Calu3 (cell line): ENCODE measurements at regions not wholly inside any gene's neighbourhood (a gene's known extent, or its start where the extent isn't known, plus 50 kb on each side); places are given as distances from the start of the nearest gene placed in this dataset.

Experiments
- BruUV-seq: library from RNA; stranded (reverse); fragments of 400-500 nt; replicated peaks from 2 replicates; lab custom pipeline; 2021; lab: Mats Ljungman, UMichigan
- CTCF ChIA-PET: fragments of 300-600 bp; sonication (Branson Sonifier 250); formaldehyde crosslinking; loops from one replicate; lab custom pipeline; 2022; ENCODE audit warnings: antibody characterized with exemption; lab: Charles Lee
- DNase-seq: peaks from one replicate; pipeline ENCODE4 v3.0.0; 2022
- H3K27ac Mint-ChIP-seq: one replicate; pipeline ENCODE4 v1.8.0; 2022; ENCODE audit warnings: mixed read lengths; ENCODE audit not compliant: unreplicated experiment
- H3K27me3 Mint-ChIP-seq: one replicate; pipeline ENCODE4 v1.8.0; 2022; ENCODE audit warnings: mixed read lengths; ENCODE audit not compliant: unreplicated experiment
- H3K36me3 Mint-ChIP-seq: one replicate; pipeline ENCODE4 v1.8.0; 2022; ENCODE audit warnings: mild to moderate bottlenecking, moderate library complexity, mixed read lengths; ENCODE audit not compliant: insufficient read depth, unreplicated experiment
- H3K4me1 Mint-ChIP-seq: one replicate; pipeline ENCODE4 v1.8.0; 2022; ENCODE audit warnings: mild to moderate bottlenecking, low read depth, mixed read lengths; ENCODE audit not compliant: unreplicated experiment
- H3K4me3 Mint-ChIP-seq: one replicate; pipeline ENCODE4 v1.8.0; 2022; ENCODE audit warnings: mild to moderate bottlenecking, low read depth, moderate library complexity, mixed read lengths; ENCODE audit not compliant: unreplicated experiment
- H3K9me3 Mint-ChIP-seq: one replicate; pipeline ENCODE4 v1.8.0; 2022; ENCODE audit warnings: low read depth, mixed read lengths; ENCODE audit not compliant: unreplicated experiment
- intact Hi-C: fragments of 100-400 bp; cut with micrococcal nuclease; formaldehyde crosslinking; loops from one replicate; pipeline ENCODE4 v1.10.0; 2022; ENCODE audit not compliant: unreplicated experiment
- TF ChIP-seq, protein P1 (sequence below): fragments of 200-600 bp; IDR thresholded peaks from one replicate; pipeline ENCODE4 v1.8.0; 2022; ENCODE audit warnings: antibody characterized with exemption; ENCODE audit not compliant: unreplicated experiment

DNA sequence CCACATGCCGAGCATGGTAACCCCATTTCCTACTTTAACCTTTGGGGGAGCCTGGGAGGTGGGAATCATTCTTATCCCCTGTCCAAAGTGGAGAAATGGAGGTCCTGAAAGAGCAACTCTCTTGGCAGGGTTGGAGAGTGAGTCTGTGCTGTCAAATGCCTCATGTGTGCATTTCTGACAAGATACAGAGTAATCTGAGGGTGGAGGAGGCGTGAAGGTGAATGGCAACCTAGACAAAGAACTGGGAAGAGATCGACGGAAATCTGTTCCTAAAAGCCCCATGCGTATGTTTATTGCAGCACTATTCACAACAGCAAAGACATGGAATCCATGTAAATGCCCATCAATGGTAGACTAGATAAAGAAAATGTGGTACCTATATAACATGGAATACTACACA is 63.8 kb upstream of the USP29 start:
- Mint-ChIP-seq H3K9me3 (peaks cover 14% of the 10 kb centered on the region), H3K36me3 (no peaks in the 10 kb centered on the region), H3K4me3 (no peak overlapping the region), H3K27ac (no peak overlapping the region), H3K4me1 (no peaks in the 10 kb centered on the region), H3K27me3 (no peaks in the 10 kb centered on the region)
- intact Hi-C loops, result no loop called here
- CTCF ChIA-PET, result no interaction called here
- DNase-seq, result no peak
- BruUV-seq, result no TSS peak
- TF ChIP-seq, protein P1, sequence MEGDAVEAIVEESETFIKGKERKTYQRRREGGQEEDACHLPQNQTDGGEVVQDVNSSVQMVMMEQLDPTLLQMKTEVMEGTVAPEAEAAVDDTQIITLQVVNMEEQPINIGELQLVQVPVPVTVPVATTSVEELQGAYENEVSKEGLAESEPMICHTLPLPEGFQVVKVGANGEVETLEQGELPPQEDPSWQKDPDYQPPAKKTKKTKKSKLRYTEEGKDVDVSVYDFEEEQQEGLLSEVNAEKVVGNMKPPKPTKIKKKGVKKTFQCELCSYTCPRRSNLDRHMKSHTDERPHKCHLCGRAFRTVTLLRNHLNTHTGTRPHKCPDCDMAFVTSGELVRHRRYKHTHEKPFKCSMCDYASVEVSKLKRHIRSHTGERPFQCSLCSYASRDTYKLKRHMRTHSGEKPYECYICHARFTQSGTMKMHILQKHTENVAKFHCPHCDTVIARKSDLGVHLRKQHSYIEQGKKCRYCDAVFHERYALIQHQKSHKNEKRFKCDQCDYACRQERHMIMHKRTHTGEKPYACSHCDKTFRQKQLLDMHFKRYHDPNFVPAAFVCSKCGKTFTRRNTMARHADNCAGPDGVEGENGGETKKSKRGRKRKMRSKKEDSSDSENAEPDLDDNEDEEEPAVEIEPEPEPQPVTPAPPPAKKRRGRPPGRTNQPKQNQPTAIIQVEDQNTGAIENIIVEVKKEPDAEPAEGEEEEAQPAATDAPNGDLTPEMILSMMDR, result no peak

DNA sequence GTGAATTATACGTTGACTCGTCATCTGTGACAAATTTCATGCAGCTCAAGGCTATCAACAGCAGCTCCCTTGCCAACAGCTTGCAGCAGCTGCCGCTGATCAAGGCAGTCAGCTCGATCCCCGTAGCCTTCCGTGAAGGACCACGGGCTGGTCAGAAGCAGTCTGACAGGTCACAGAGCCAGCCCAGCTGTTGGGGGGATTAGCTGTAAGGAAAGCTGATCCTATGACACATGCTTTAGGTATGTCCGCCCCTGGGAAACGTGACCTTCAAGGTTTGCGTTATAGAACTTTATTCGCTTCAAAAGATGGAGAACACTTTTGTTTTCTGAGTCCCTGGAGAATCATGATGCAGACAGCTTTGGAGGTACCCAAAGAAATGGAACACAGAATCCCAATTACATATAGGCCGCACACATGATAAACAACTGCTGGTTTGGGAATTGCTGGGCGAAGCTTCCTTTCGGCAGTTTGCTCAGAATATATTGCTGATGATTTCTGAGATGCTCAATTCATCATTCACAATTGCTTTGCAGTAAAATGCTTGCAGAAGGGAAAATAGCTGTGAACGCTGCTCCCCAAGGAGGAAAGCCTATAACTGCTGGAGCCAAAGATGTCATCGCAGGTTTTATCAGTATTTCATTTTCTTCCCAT is 62.6 kb upstream of the USP29 start:
- no peaks in the 10 kb centered on the region for H3K36me3 Mint-ChIP-seq
- no TSS peak for BruUV-seq
- no peaks in the 10 kb centered on the region for H3K27me3 Mint-ChIP-seq
- H3K4me1 Mint-ChIP-seq, result no peaks in the 10 kb centered on the region
- DNase-seq, result no peak
- intact Hi-C loops, result no loop called here
- no peak overlapping the region for H3K27ac Mint-ChIP-seq
- H3K4me3 Mint-ChIP-seq, result no peak overlapping the region
- H3K9me3 Mint-ChIP-seq, result peaks cover 22% of the 10 kb centered on the region
- TF ChIP-seq, protein P1, result no peak
- CTCF ChIA-PET, result no interaction called here

DNA sequence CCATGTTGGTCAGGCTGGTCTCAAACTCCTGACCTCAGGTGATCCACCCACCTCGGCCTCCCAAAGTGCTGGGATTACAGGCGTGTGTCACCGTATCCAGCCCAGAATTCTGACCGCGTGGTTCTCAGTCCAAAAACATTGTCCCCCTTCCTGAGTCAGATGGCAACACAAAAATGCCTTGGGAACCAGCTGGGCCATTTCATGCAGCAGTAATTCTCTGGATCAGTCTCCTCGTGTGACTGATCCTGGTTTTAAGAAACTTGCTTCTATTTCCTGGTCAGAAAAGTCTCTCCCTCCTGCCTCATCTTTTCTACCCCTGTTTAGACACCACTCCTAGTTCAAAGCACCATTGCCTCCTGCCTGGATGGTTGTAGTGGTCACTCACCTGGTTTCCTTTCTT is 60.9 kb upstream of the USP29 start:
- CTCF ChIA-PET, result no interaction called here
- no TSS peak for BruUV-seq
- Mint-ChIP-seq H3K36me3 (no peaks in the 10 kb centered on the region), H3K4me3 (no peak overlapping the region), H3K27ac (no peak overlapping the region), H3K27me3 (no peaks in the 10 kb centered on the region), H3K4me1 (no peaks in the 10 kb centered on the region), H3K9me3 (peaks cover 24% of the 10 kb centered on the region)
- DNase-seq, result no peak
- intact Hi-C loops, result no loop called here
- TF ChIP-seq, protein P1, result no peak

DNA sequence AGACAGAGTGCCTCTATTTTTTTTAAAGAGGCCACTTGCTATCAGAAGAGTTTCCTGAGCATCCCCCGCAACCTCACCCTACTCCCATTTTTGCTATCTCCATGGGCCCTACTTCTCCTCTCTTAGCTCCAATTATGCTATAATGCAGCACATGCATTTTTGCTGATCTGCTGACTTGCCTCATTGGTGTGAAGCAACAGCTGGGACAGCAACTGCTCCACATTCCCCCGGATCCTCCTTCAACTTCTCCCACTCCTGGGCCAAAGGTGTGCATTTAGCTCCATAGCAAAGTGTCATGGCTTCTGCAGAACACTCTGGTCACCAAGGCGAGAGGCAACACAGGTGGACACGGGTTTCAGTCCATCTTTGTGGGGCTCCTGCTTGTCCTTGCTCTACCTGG is 56.7 kb upstream of the USP29 start:
- TF ChIP-seq, protein P1, result no peak
- no peak for DNase-seq
- intact Hi-C loops, result no loop called here
- CTCF ChIA-PET, result no interaction called here
- H3K36me3 Mint-ChIP-seq, result no peaks in the 10 kb centered on the region
- H3K4me1 Mint-ChIP-seq, result no peaks in the 10 kb centered on the region
- no peak overlapping the region for H3K4me3 Mint-ChIP-seq
- BruUV-seq, result no TSS peak
- no peak overlapping the region for H3K27ac Mint-ChIP-seq
- H3K27me3 Mint-ChIP-seq, result no peaks in the 10 kb centered on the region
- peaks cover 28% of the 10 kb centered on the region for H3K9me3 Mint-ChIP-seq
